HG03521 (cell line): ENCODE measurements at regions not wholly inside any gene's neighbourhood (a gene's known extent, or its start where the extent isn't known, plus 50 kb on each side); places are given as distances from the start of the nearest gene placed in this dataset.

Source experiments
- ATAC-seq: cut with Tn5 transposase; IDR thresholded peaks from one replicate; pipeline ENCODE4 v1.9.1; 2021; ENCODE audit warnings: mild to moderate bottlenecking, moderate library complexity; ENCODE audit not compliant: unreplicated experiment

- ATAC-seq: no peak
These were observed 995.3 kb downstream of the OTOL1 start for GRCh38 chr3:162491952-162492351.

- ATAC-seq: no peak
These were observed 996.0 kb downstream of the OTOL1 start for GRCh38 chr3:162492446-162493081.

- ATAC-seq: no peak
These were observed 1002.0 kb downstream of the OTOL1 start for GRCh38 chr3:162498626-162499025.

GRCh38 chr3:162507397-162507796, 1010.8 kb downstream of the OTOL1 start:
- no peak for ATAC-seq

- no peak for ATAC-seq
These were observed 1015.9 kb downstream of the OTOL1 start for GRCh38 chr3:162512488-162512887.

DNA sequence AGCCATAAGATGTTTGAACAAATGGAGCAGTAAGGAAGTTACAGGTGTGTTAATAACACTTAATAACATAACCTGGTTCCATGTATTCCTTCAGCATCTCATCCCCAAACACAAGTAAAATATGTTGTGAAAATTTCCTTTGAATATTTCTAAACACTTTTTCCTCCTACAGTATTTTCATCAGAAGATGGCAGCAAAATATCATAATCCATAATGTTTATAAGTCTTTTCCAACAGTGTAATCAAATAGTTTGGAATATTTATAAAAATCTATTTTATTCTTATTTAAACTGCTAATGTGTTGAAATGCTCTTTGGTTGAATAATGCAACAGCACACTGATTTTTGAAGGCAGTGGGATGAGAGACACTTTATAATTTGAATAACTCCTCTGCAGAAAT, 1020.5 kb downstream of the OTOL1 start:
- ATAC-seq: no peak

DNA sequence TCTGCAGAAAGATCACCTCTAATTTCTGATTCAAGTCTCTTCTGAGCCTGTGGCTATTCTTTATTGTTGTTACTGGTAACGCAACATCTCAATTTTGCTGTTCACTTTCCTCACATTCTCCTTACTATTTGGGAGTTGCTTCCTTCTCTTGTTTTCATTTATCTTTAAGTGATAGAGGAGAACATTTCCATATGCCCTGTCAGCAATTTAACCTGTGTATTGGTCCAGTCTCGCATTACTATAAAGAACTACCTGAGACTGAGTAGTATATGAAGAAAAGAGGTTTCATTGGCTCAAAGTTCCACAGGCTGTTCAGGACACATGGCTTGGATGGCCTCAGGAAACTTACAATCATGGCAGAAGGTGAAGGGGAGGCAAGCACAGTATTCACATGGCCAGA, 1025.1 kb downstream of the OTOL1 start:
- ATAC-seq: no peak

DNA sequence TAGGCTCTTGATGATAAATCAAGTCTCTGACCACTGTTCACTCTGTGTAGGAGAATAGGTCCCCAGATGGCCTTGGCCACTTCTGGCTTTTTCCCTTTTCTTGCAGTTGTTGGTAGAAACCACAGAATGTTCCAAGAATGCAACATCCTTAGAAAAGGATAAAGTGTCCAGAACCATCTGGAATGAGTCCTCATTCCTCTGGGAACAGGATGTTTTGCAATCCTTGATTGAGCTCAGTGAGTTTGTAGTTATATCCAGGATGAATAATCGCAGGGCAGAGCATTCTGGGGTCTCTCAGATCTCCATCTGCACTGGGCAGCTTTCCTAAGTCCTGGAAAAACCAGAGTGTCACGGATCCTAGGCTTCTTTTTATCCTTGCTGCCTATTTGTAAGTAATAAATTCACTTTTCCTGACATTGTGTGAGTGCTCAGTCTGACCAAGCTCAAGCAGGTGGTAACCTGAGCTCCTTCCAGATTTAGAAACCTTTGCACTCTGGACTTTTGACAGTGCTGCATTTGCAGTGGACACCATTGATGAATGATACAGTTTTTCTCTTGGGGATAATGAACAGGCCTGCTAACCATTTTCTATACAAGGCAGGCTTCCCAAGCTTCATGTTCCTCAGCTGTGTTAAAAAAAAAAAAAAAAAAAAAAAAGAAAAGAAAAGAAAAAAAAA, 1028.6 kb downstream of the OTOL1 start:
- ATAC-seq: no peak

DNA sequence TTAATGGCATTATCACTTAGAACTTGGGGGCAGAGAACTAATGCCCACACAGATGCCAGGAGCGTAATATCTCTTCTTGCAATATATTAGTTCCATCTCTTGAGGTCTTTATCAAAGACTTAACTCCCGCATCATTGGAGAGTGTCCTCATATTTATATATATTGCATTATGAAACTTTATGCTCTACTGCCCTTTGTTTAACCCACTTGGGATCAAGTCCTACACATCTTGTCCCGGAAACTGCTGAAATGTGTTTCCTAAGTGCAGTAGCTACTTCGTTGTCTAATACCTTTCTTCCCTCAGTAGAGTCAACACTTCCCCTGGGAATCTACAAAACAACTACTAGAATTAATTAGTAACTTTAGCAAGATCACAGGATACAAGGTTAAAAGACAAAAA, 1029.2 kb downstream of the OTOL1 start:
- no peak for ATAC-seq

DNA sequence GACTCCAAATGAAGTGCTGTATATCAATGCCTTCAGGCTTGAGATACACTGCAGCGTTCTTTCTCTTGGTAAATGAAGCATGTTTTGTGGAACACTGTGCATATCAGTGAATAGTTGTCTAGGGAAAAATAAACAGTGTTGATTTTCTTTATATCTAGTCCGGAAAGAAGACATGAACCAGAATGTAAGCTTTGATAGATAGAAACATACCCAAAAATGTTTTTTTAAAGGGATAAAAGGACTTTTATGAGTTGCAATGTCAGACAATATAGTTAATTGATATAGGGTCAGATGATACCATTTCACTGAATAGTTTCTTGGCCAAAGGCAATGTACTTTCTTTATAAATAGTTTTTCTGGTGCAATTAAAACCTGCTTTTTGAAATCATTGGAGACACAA, 1037.8 kb downstream of the OTOL1 start:
- no peak for ATAC-seq

DNA sequence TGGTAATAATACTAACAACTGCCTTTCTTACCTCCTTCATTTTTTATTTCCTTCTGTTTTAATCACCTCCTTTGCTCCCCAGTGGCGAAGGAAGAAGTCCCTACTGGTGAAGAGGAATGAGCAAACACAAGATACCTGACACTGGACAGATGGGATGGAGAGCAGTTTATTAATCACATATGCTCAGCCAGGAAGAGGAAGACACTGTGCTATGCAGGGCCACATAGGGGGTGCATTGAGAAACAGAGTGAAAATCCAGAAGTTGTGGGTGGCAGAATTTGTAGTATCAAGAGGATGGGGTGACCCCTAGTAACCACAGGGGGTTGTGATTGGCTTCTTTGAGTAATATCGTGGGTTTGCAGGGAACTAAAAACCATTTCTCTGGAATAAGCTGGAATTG, 1041.9 kb downstream of the OTOL1 start:
- ATAC-seq: no peak

GRCh38 chr3:162538906-162539305, 1042.3 kb downstream of the OTOL1 start:
- ATAC-seq: no peak

GRCh38 chr3:162540421-162540820, 1043.8 kb downstream of the OTOL1 start:
- no peak for ATAC-seq

DNA sequence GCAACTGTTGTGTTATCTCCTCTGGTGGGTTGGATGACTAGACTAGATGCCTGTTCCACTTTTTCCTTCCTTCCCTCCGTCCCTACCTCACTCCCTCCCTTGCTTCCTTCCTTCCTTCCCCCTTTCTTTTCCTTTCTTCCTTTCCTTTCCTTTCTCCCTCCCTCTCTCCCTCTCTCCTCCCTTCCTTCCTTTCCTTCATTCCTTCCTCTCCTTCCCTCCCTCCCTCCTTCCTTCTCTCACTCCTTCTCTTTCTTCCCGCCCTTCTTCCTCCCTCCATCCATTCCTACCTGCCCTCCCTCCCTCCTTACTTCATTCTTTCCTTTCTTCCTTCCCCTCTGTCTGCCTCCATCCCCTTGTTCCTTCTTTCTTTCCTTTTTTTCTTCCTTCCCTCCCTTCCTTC, 1045.3 kb downstream of the OTOL1 start:
- ATAC-seq: no peak

- ATAC-seq: no peak
These were observed 1047.6 kb downstream of the OTOL1 start for GRCh38 chr3:162544246-162544645.

DNA sequence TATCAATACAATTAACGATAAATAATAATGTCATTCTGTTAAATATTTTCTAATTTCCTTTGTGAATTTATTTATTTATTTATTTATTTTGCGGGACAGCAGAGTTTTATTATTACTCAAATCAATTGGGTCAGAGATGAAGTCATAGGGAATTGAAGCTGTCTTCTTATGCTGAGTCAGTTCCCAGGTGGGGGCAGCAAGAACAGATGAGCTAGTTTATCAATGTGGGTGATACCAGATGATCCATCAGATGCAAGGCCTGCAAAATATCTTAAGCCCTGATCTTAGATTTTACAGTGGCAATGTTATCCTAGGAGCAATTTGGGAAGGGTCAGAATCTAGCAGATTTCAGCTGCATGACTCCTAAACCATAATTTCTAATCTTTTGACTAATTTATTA, 1050.3 kb downstream of the OTOL1 start:
- no peak for ATAC-seq

GRCh38 chr3:162547321-162547720, 1050.7 kb downstream of the OTOL1 start:
- no peak for ATAC-seq

DNA sequence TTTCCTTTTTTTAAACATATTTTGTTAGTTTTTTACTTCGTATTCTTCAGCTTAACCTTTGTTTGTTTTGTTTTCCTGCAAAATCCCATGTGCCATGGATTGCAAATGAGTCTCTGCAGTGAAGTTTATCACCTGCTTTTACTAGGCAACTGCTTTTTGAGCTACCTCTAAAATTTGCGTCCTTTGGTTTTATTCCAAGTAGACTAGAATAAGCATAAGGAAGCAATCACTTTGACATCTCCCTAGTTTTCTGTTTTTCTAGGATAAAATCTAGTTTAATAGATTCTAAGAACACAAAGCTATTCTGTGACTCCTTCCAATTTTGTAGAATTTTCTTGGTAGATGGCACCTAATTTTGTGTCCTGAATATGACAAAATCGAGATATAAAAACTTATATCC, 1059.2 kb downstream of the OTOL1 start:
- ATAC-seq: no peak

- no peak for ATAC-seq
These were observed 1061.4 kb downstream of the OTOL1 start for GRCh38 chr3:162558016-162558415.

DNA sequence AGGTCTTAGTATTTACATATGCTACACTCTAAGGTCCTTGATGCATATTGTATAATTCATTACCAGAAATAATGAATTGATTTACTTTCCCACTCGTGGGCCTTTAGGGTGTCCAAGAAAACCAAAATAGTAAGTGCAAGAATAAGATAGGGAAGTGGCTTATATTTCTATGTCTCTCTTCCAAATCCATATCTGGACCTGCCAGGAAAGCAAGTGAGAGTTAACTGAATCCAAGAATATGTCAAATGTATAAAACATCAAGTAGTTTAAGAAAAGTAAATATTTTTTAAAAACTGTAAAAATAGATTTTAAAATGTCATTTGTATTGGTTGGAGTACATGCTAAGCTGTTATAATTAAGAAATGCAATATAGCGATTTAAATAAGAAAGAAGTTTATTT, 1072.1 kb downstream of the OTOL1 start:
- no peak for ATAC-seq

GRCh38 chr3:162569314-162569713, 1072.7 kb downstream of the OTOL1 start:
- ATAC-seq: no peak

GRCh38 chr3:162584986-162585385, 1088.4 kb downstream of the OTOL1 start:
- no peak for ATAC-seq

DNA sequence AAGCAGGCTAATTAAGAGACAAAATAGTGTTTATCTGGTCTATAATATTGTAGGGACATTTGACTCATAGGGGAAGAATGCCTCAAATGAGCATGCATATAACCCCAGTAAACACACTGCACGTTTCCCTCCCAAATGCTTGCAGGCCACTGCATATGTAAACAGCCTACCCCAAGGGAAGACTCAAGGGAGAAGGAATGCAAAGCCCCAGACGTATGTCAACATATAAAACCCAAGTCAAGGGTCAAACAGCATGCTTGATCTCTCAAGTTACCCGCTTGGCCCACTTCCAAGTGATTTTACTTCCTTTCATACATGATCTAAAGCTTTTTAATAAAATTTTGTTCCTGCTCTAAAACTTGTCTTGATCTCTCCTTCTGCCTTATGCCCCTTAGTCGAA, 1090.0 kb downstream of the OTOL1 start:
- ATAC-seq: no peak
